ENCODE measurements at regions not wholly inside any gene's neighbourhood (a gene's known extent, or its start where the extent isn't known, plus 50 kb on each side); places are given as distances from the start of the nearest gene placed in this dataset.

- no peak for TF ChIP-seq CTCF (IDR thresholded peaks at IDR 0.05; ENCODE audit: low read length)
- TF ChIP-seq EZH2phosphoT487 (IDR thresholded peaks at IDR 0.05; ENCODE audit: low read length): no peak
- no peak for TF ChIP-seq EZH2 (optimal IDR thresholded peaks at IDR 0.05; ENCODE audit: low read depth, low read length)
Observed at GRCh38 chr5:117210796-117211195, 636.2 kb upstream of the SEMA6A start.
